ENCODE measurements at regions not wholly inside any gene's neighbourhood (a gene's known extent, or its start where the extent isn't known, plus 50 kb on each side); places are given as distances from the start of the nearest gene placed in this dataset.

DNA sequence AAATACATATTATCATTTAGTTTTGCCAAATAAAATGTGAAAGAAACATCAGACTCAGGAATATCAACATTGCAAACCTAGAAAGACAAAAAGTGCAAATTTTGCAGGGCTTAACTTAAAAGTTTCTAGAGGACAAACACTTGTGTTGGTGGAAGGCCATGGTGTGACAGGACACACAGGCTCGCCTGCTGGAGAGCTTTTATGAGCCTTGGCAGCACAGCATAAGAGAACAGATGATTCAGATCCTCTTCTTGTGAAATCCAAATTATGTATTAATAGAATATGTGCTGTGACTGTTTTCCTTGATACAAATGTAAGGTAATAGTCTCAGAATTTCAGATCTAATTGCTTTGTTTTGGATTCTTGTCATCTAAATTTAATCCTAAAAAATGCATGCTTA lies 72.9 kb upstream of the ABCB5 start:
- TF ChIP-seq, protein P1, sequence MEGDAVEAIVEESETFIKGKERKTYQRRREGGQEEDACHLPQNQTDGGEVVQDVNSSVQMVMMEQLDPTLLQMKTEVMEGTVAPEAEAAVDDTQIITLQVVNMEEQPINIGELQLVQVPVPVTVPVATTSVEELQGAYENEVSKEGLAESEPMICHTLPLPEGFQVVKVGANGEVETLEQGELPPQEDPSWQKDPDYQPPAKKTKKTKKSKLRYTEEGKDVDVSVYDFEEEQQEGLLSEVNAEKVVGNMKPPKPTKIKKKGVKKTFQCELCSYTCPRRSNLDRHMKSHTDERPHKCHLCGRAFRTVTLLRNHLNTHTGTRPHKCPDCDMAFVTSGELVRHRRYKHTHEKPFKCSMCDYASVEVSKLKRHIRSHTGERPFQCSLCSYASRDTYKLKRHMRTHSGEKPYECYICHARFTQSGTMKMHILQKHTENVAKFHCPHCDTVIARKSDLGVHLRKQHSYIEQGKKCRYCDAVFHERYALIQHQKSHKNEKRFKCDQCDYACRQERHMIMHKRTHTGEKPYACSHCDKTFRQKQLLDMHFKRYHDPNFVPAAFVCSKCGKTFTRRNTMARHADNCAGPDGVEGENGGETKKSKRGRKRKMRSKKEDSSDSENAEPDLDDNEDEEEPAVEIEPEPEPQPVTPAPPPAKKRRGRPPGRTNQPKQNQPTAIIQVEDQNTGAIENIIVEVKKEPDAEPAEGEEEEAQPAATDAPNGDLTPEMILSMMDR (IDR thresholded peaks at IDR 0.05) = no peak
- no peak for TF ChIP-seq POLR2A (IDR thresholded peaks at IDR 0.05)
- no peak for TF ChIP-seq EP300 (IDR thresholded peaks at IDR 0.05; ENCODE audit: low read depth)
